GM20431 (cell line): ENCODE measurements at regions not wholly inside any gene's neighbourhood (a gene's known extent, or its start where the extent isn't known, plus 50 kb on each side); places are given as distances from the start of the nearest gene placed in this dataset.
"Not testable (repeated sequence)": the region's sequence is repeated elsewhere in the genome, so short reads cannot be mapped to it uniquely, and the experiment has no call there.

Source experiments
- in situ Hi-C: fragments of 300-500 bp; cut with MseI, MboI; formaldehyde crosslinking; loops from one replicate; pipeline ENCODE4 v1.15.0; 2020; ENCODE audit warnings: low sequenced_read_pairs; ENCODE audit not compliant: unreplicated experiment

- in situ Hi-C loops = no loop called here
These were observed 416.3 kb downstream of the LIG4 start for GRCh38 chr13:107799001-107799400.

- in situ Hi-C loops = no loop called here
These were observed 424.9 kb downstream of the LIG4 start for GRCh38 chr13:107790397-107790796.

- in situ Hi-C loops = no loop called here
These were observed 426.7 kb downstream of the LIG4 start for GRCh38 chr13:107788464-107789165.

GRCh38 chr13:107782646-107783045, 432.7 kb downstream of the LIG4 start:
- in situ Hi-C loops = not testable (repeated sequence)

GRCh38 chr13:107778094-107778493, 437.2 kb downstream of the LIG4 start:
- in situ Hi-C loops = no loop called here

GRCh38 chr13:107770541-107770940, 444.8 kb downstream of the LIG4 start:
- in situ Hi-C loops = no loop called here

GRCh38 chr13:107767119-107767518, 448.2 kb downstream of the LIG4 start:
- in situ Hi-C loops = no loop called here

GRCh38 chr13:107765724-107766401, 449.5 kb downstream of the LIG4 start:
- in situ Hi-C loops = no loop called here

GRCh38 chr13:107764046-107764445, 451.3 kb downstream of the LIG4 start:
- in situ Hi-C loops = no loop called here

- in situ Hi-C loops = no loop called here
These were observed 461.6 kb downstream of the LIG4 start for GRCh38 chr13:107753748-107754147.

- in situ Hi-C loops = no loop called here
These were observed 462.0 kb downstream of the LIG4 start for GRCh38 chr13:107753291-107753690.

- in situ Hi-C loops = no loop called here
These were observed 471.4 kb downstream of the LIG4 start for GRCh38 chr13:107743983-107744382.

- in situ Hi-C loops = no loop called here
These were observed 471.8 kb downstream of the LIG4 start for GRCh38 chr13:107743526-107743925.

GRCh38 chr13:107743100-107743499, 472.2 kb downstream of the LIG4 start:
- in situ Hi-C loops = no loop called here

GRCh38 chr13:107742544-107742943, 472.8 kb downstream of the LIG4 start:
- in situ Hi-C loops = no loop called here

- in situ Hi-C loops = no loop called here
These were observed 477.3 kb downstream of the LIG4 start for GRCh38 chr13:107738004-107738403.

GRCh38 chr13:107736731-107737130, 478.6 kb downstream of the LIG4 start:
- in situ Hi-C loops = no loop called here

- in situ Hi-C loops = no loop called here
These were observed 479.2 kb downstream of the LIG4 start for GRCh38 chr13:107736170-107736569.

- in situ Hi-C loops = no loop called here
These were observed 480.3 kb downstream of the LIG4 start for GRCh38 chr13:107734891-107735625.

- in situ Hi-C loops = no loop called here
These were observed 482.1 kb downstream of the LIG4 start for GRCh38 chr13:107733276-107733675.

- in situ Hi-C loops = no loop called here
These were observed 484.5 kb downstream of the LIG4 start for GRCh38 chr13:107730813-107731212.
